A549 (cell line): ENCODE measurements at regions not wholly inside any gene's neighbourhood (a gene's known extent, or its start where the extent isn't known, plus 50 kb on each side); places are given as distances from the start of the nearest gene placed in this dataset.

ENCODE experiments used
- ATAC-seq, 2 experiments: fragments of 200-7000 bp in 1 of 2; fragments of >200 bp in 1 of 2; cut with Nextera tagmentation in 1 of 2; cut with Tn5 transposase in 1 of 2; 3 replicates each; pipeline versions ENCODE4 v1.8.0 to v1.9.1; 2018 to 2020; ENCODE audit warnings: mild to moderate bottlenecking in 1 of 2, moderate library complexity in 1 of 2
- CTCF ChIA-PET: fragments of 300-600 bp; sonication (Branson Sonifier 250); formaldehyde crosslinking; extraction: SDS; loops from one replicate; lab custom pipeline; 2021; ENCODE audit warnings: antibody characterized with exemption, inconsistent platforms; lab: Yijun Ruan, JAX
- POLR2A ChIA-PET: fragments of 350-600 bp; formaldehyde crosslinking; extraction: SDS; loops from one replicate; lab custom pipeline; 2021; ENCODE audit warnings: antibody characterized with exemption, inconsistent platforms; lab: Yijun Ruan, JAX
- DNase-seq, 2 experiments: peaks; one replicate each; pipeline versions ENCODE4 v3.0.0 to v3.0.0-alpha.2; 2011 to 2016; ENCODE audit warnings: low read depth in 1 of 2, low spot score in 1 of 2
- FAIRE-seq: peaks from 2 replicates; lab custom pipeline; 2011; peaks lifted over from hg19 to GRCh38; lab: Jason Lieb, UNC
- H3K27ac ChIP-seq, 2 experiments: fragments of >200 bp; sonication (Bioruptor Twin); formaldehyde crosslinking; 3 replicates each; pipeline ENCODE4 v1.5.1; 2016 to 2017
- H3K4me1 ChIP-seq: fragments of >200 bp; sonication (Bioruptor Twin); formaldehyde crosslinking; 3 replicates; pipeline ENCODE4 v1.6.1; 2016
- H3K4me2 ChIP-seq: fragments of >200 bp; sonication (Bioruptor Twin); formaldehyde crosslinking; 3 replicates; pipeline ENCODE4 v1.6.1; 2016
- H3K4me3 ChIP-seq: fragments of >200 bp; sonication (Bioruptor Twin); formaldehyde crosslinking; 3 replicates; pipeline ENCODE4 v1.5.1; 2016
- H3K9me3 ChIP-seq: fragments of >200 bp; sonication (Bioruptor Twin); formaldehyde crosslinking; 3 replicates; pipeline ENCODE4 v1.6.1; 2016
- BHLHE40 ChIP-seq: IDR thresholded peaks from 2 replicates; pipeline ENCODE4 v1.6.1; 2012; ENCODE audit warnings: low read depth, low read length, inconsistent platforms
- CHD4 ChIP-seq: fragments of 200-600 bp; sonication (generic); IDR thresholded peaks from 2 replicates; pipeline ENCODE4 v1.6.1; 2016; ENCODE audit warnings: antibody characterized with exemption, mild to moderate bottlenecking, borderline replicate concordance
- FOSL2 ChIP-seq, 2 experiments: fragments of 450-650 bp in 1 of 2; fragments of >200 bp in 1 of 2; sonication (Bioruptor Twin) in 1 of 2; formaldehyde crosslinking; IDR thresholded peaks; 2 replicates each; pipeline versions ENCODE4 v1.5.0 to v1.6.1; 2016 to 2020; ENCODE audit warnings: mild to moderate bottlenecking in 1 of 2, moderate library complexity in 1 of 2
- GATA3 ChIP-seq: IDR thresholded peaks from 2 replicates; pipeline ENCODE4 v1.6.1; 2012; ENCODE audit warnings: borderline replicate concordance
- HDAC2 ChIP-seq: fragments of 200-600 bp; sonication (generic); IDR thresholded peaks from 2 replicates; pipeline ENCODE4 v1.6.1; 2016
- HEYL ChIP-seq: fragments of 250-450 bp; sonication (Bioruptor Pico); IDR thresholded peaks from 2 replicates; pipeline ENCODE4 v1.8.0; 2021; ENCODE audit warnings: mild to moderate bottlenecking, moderate library complexity
- HOXA7 ChIP-seq: fragments of 250-450 bp; sonication (Bioruptor Pico); IDR thresholded peaks from 2 replicates; pipeline ENCODE4 v1.5.0; 2020; ENCODE audit warnings: mild to moderate bottlenecking, moderate library complexity
- HOXB13 ChIP-seq: fragments of 250-450 bp; sonication (Bioruptor Pico); IDR thresholded peaks from 2 replicates; pipeline ENCODE4 v1.5.0; 2020; ENCODE audit warnings: low read depth, mild to moderate bottlenecking, moderate library complexity
- HOXB5 ChIP-seq: fragments of 250-450 bp; sonication (Bioruptor Pico); IDR thresholded peaks from 2 replicates; pipeline ENCODE4 v1.5.0; 2020; ENCODE audit warnings: mild to moderate bottlenecking, moderate library complexity
- JUNB ChIP-seq: fragments of >200 bp; sonication (Bioruptor Twin); formaldehyde crosslinking; IDR thresholded peaks from 2 replicates; pipeline ENCODE4 v1.6.1; 2016
- KDM1A ChIP-seq: fragments of 200-600 bp; sonication (generic); IDR thresholded peaks from 2 replicates; pipeline ENCODE4 v1.6.1; 2016; ENCODE audit warnings: low read depth, mild to moderate bottlenecking
- NFE2L2 ChIP-seq: fragments of 150-350 bp; conservative IDR thresholded peaks from 2 replicates; pipeline ENCODE4 v1.6.1; 2014; ENCODE audit warnings: low read length
- NPAS2 ChIP-seq: fragments of 250-450 bp; sonication (Bioruptor Pico); IDR thresholded peaks from 2 replicates; pipeline ENCODE4 v1.8.0; 2022; ENCODE audit warnings: mild to moderate bottlenecking, moderate library complexity, borderline replicate concordance
- NR3C1 ChIP-seq: fragments of >200 bp; sonication (Bioruptor Twin); formaldehyde crosslinking; IDR thresholded peaks from 3 replicates; pipeline ENCODE4 v1.6.1; 2017
- PHF8 ChIP-seq: fragments of 200-600 bp; sonication (generic); IDR thresholded peaks from 2 replicates; pipeline ENCODE4 v1.6.1; 2016; ENCODE audit warnings: low read depth, mild to moderate bottlenecking, antibody characterized with exemption, moderate library complexity, borderline replicate concordance
- POLR2A ChIP-seq: IDR thresholded peaks from 2 replicates; pipeline ENCODE4 v1.6.1; 2012; ENCODE audit warnings: mild to moderate bottlenecking, low read length
- RARB ChIP-seq: fragments of 250-450 bp; sonication (Bioruptor Pico); IDR thresholded peaks from 2 replicates; pipeline ENCODE4 v1.8.0; 2021; ENCODE audit warnings: mild to moderate bottlenecking, moderate library complexity
- SMC3 ChIP-seq: fragments of >200 bp; sonication (Bioruptor Twin); formaldehyde crosslinking; IDR thresholded peaks from 3 replicates; pipeline ENCODE4 v1.6.1; 2018; ENCODE audit warnings: inconsistent platforms
- ZC3H11A ChIP-seq: fragments of 450-650 bp; IDR thresholded peaks from 2 replicates; pipeline ENCODE4 v1.6.1; 2014; ENCODE audit warnings: antibody characterized with exemption, mild to moderate bottlenecking
- ZNF302 ChIP-seq: fragments of 250-450 bp; sonication (Bioruptor Pico); IDR thresholded peaks from 2 replicates; pipeline ENCODE4 v1.9.0; 2021; ENCODE audit warnings: inconsistent platforms, mild to moderate bottlenecking, moderate library complexity
- WGBS: methylation state at CpG from one replicate; pipeline ENCODE4 v1.1.6; 2017; ENCODE audit errors: missing lambda C conversion rate; 5-methylcytosine and 5-hydroxymethylcytosine counted together
- TF ChIP-seq, protein P1 (sequence below): fragments of 150-350 bp; IDR thresholded peaks from 2 replicates; pipeline ENCODE4 v1.6.1; 2014; ENCODE audit warnings: low read depth, mild to moderate bottlenecking, low read length
- TF ChIP-seq, protein P2 (sequence below): IDR thresholded peaks from 2 replicates; pipeline ENCODE4 v1.6.1; 2012; ENCODE audit warnings: low read depth, borderline replicate concordance
- TF ChIP-seq, protein P3 (sequence below): fragments of 450-650 bp; IDR thresholded peaks from 2 replicates; pipeline ENCODE4 v1.6.1; 2014; ENCODE audit warnings: antibody characterized with exemption

DNA sequence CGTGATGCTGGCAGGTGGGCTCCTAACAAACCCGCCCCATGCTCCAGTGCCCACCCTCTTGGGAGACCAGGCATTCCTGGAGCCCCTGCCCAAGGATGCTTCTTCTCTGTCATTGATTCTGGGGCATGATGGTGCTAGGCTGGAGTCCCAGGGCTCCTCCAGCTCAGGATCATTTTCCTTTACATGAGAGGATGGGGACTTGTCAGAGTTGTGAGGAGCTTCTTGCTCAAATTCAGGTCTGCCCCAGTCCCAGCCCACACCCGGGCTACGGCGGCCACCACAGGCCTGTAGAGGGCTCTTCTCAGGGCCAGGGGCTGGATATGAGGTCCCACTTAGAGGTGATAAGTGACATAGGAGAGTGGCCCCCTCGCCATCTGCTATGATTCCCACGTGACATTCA, 141.1 kb upstream of the COPS8 start (continued):
- TF ChIP-seq ZNF302 (CRISPR knock-in tag) (no peak), HEYL (no peak), BHLHE40 (no peak)

DNA sequence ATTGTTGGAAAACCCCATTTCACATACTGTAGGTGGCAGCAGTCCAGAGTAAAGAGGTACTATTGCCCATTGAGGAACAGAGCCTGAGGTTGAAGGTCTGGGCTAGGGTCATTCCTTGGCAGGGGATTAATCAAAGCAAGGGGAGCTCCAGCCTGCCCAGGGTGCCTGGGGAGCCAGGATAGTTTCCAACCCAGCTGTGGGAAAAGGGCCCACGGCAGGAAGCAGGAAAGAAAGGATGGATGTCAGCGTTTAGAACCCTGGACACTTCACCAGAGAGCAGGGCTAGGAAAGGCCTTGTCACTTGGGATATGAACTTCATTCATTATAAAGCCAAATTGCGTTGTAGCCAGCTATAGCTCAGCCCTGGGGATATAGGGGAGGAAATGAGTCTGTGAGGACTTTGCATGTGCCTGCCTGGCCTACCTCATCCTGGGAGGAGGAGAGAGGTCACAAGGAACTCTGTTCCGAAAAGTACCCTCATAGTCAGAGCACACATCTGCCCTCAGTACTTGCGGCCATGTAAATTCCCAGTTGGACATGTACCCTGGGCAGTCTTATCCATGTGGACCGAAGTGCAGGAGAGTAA, 140.2 kb upstream of the COPS8 start:
- no peaks in the 10 kb centered on the region for H3K4me1 ChIP-seq
- CTCF ChIA-PET, result interaction anchor here (0.5 kb wide), 1 partner anchor 336 kb away, joined by 4 read pairs; no protein-coding TSS in a partner anchor
- ATAC-seq, result no peak
- no peak overlapping the region for H3K4me3 ChIP-seq
- TF ChIP-seq CHD4, result no peak
- TF ChIP-seq, protein P1, sequence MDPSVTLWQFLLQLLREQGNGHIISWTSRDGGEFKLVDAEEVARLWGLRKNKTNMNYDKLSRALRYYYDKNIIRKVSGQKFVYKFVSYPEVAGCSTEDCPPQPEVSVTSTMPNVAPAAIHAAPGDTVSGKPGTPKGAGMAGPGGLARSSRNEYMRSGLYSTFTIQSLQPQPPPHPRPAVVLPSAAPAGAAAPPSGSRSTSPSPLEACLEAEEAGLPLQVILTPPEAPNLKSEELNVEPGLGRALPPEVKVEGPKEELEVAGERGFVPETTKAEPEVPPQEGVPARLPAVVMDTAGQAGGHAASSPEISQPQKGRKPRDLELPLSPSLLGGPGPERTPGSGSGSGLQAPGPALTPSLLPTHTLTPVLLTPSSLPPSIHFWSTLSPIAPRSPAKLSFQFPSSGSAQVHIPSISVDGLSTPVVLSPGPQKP, result no peak
- no peak for TF ChIP-seq KDM1A
- TF ChIP-seq HDAC2, result no peak
- TF ChIP-seq HOXB5 (CRISPR knock-in tag), result no peak
- no peak for TF ChIP-seq HOXB13 (CRISPR knock-in tag)
- no peak for TF ChIP-seq ZC3H11A
- TF ChIP-seq, all 56 proteins: peak for 0
- Histone ChIP-seq H3K4me2 (no peak overlapping the region), H3K9me3 (no peaks in the 10 kb centered on the region), H3K27ac (no peak overlapping the region)
- no peak for FAIRE-seq
- DNase-seq, result no peak
- POLR2A ChIA-PET, result no interaction called here
- WGBS, result 51% methylated on average over 6 of the region's 6 CpGs

DNA sequence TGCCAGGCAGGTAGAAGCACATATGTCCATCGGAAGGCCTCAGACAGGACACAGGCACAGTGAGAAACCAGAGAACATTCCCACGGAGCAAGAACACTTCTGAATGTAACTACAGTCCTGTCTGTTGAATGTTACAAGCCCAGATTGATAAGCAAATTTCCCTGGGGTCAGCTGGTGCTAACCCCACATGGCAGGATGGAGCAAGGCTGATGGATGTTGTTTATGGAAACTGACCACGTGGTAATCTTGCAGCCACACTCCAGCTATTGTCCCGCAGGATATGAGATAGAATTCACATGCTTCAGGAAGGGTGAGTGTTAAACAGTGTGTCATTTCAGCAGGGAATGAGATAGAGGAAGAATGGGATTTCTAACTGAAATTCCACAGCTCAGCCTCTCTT, 138.8 kb upstream of the COPS8 start:
- no peak overlapping the region for H3K4me3 ChIP-seq
- POLR2A ChIA-PET, result no interaction called here
- 49% methylated on average over 4 of the region's 4 CpGs for WGBS
- TF ChIP-seq, protein P2, sequence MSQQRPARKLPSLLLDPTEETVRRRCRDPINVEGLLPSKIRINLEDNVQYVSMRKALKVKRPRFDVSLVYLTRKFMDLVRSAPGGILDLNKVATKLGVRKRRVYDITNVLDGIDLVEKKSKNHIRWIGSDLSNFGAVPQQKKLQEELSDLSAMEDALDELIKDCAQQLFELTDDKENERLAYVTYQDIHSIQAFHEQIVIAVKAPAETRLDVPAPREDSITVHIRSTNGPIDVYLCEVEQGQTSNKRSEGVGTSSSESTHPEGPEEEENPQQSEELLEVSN, result no peak
- no peak for TF ChIP-seq GATA3
- no peak for TF ChIP-seq RARB (CRISPR knock-in tag)
- TF ChIP-seq HOXB5 (CRISPR knock-in tag), result no peak
- no peak for TF ChIP-seq SMC3
- no peak for TF ChIP-seq PHF8
- TF ChIP-seq, protein P1, result no peak
- TF ChIP-seq, all 56 proteins: peak for 0
- 0 out of 3 replicates have a peak, but pooled peaks cover 2% of the 10 kb centered on the region for H3K9me3 ChIP-seq
- no peak overlapping the region for H3K27ac ChIP-seq
- CTCF ChIA-PET, result interaction anchor here (1.0 to 1.4 kb wide), 2 partner anchors 9 to 80 kb away, joined by 3 to 4 read pairs; no protein-coding TSS in a partner anchor
- no peaks in the 10 kb centered on the region for H3K4me1 ChIP-seq
- ATAC-seq (no peak), DNase-seq (no peak), FAIRE-seq (no peak)
- H3K4me2 ChIP-seq, result no peak overlapping the region

DNA sequence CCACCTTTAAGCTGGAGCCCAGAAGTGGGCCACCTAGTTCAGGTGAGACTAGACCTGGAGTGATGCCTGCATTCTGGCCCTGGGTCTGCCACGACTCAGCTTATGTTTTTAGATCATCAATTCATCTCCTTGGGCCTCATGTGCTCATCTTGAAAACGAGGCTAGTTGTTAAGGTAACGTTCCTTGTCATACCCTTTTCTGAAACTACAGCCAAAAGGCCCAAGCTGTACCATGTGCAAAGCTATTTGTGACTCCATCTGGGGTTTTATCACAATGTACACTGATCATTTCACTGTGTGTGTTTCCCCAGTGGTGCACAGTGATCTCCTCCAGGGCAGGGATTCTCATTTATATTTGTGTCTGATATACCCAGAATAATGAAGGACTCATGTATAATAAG, 138.4 kb upstream of the COPS8 start:
- ChIA-PET CTCF (interaction anchor here (1.0 to 1.4 kb wide), 2 partner anchors 9 to 80 kb away, joined by 3 to 4 read pairs; no protein-coding TSS in a partner anchor), POLR2A (no interaction called here)
- WGBS, result 15% methylated on average over 3 of the region's 3 CpGs
- FAIRE-seq (no peak), ATAC-seq (no peak), DNase-seq (no peak)
- no peak overlapping the region for H3K4me3 ChIP-seq
- H3K27ac ChIP-seq, result no peak overlapping the region
- 0 out of 3 replicates have a peak, but pooled peaks cover 5% of the 10 kb centered on the region for H3K9me3 ChIP-seq
- no peak for TF ChIP-seq HOXA7
- no peak for TF ChIP-seq POLR2A
- TF ChIP-seq NR3C1, result no peak
- no peak for TF ChIP-seq NFE2L2
- TF ChIP-seq HDAC2, result no peak
- TF ChIP-seq, protein P3, sequence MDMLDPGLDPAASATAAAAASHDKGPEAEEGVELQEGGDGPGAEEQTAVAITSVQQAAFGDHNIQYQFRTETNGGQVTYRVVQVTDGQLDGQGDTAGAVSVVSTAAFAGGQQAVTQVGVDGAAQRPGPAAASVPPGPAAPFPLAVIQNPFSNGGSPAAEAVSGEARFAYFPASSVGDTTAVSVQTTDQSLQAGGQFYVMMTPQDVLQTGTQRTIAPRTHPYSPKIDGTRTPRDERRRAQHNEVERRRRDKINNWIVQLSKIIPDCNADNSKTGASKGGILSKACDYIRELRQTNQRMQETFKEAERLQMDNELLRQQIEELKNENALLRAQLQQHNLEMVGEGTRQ, result no peak
- no peak for TF ChIP-seq JUNB
- no peak for TF ChIP-seq HOXB13 (CRISPR knock-in tag)
- TF ChIP-seq HEYL, result no peak
- TF ChIP-seq, protein P2, result no peak
- no peak for TF ChIP-seq RARB (CRISPR knock-in tag)
- no peak for TF ChIP-seq FOSL2 (IDR thresholded peaks at IDR 0.05)
- no peak for TF ChIP-seq FOSL2 (CRISPR knock-in tag; IDR thresholded peaks at IDR 0.05)
- no peak for TF ChIP-seq NPAS2 (CRISPR knock-in tag)
- no peak overlapping the region for H3K4me2 ChIP-seq
- no peaks in the 10 kb centered on the region for H3K4me1 ChIP-seq
